ENCODE measurements at regions not wholly inside any gene's neighbourhood (a gene's known extent, or its start where the extent isn't known, plus 50 kb on each side); places are given as distances from the start of the nearest gene placed in this dataset.

DNA sequence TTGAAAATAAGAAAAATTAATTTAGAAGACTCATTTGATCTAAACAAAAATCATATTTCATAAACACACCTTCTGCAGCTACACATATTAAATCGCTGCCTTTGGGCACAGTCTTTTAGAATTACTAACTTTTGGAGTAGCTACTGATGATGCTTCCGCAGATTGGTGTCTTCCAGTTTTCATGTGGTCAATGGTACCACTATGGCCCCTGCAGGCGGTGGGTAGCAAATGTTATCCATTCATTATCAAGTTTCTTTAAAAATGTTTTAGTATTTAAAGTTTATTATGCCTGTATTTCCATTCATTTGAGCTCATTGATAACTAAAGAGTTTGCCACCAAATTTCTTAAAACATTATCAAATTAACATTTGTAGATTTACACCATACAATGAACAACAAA, 122.9 kb upstream of the GRAMD2B start:
- Histone ChIP-seq H3K4me3 (ENCODE audit: low read length) (no peak overlapping the region), H3K9me3 (ENCODE audit: control insufficient read depth in 1 of 2, insufficient read depth in 1 of 2, low read length in 2 of 2) (no peaks in the 10 kb centered on the region), H3K4me1 (ENCODE audit: insufficient read depth, low read length) (no peaks in the 10 kb centered on the region), H3K27ac (ENCODE audit: low read depth in 1 of 2, low read length in 2 of 2) (no peak overlapping the region), H3K27me3 (ENCODE audit: control insufficient read depth in 1 of 2, insufficient read depth in 2 of 2, low read length in 2 of 2) (peaks cover 0 to 5% of the 10 kb centered on the region in 2 experiments), H3K36me3 (ENCODE audit: insufficient read depth, low read length) (no peaks in the 10 kb centered on the region)
- no peak overlapping the region for H3K4me3 Mint-ChIP-seq
- H3K36me3 Mint-ChIP-seq (ENCODE audit: low read depth) = no peaks in the 10 kb centered on the region
- ChIA-PET POLR2A (no interaction called here), CTCF (no interaction called here)
- no peaks in the 10 kb centered on the region for H3K4me1 Mint-ChIP-seq (ENCODE audit: low read depth)
- no peaks in the 10 kb centered on the region for H3K9me3 Mint-ChIP-seq
- DNase-seq = no peak
- intact Hi-C loops (cut with DNase I, micrococcal nuclease) = no loop called here
- TF ChIP-seq CTCF (IDR thresholded peaks at IDR 0.05) = no peak
- peaks cover 26% of the 10 kb centered on the region for H3K27me3 Mint-ChIP-seq
- H3K27ac Mint-ChIP-seq = no peak overlapping the region
- ATAC-seq (ENCODE audit: poor library complexity) = no peak

DNA sequence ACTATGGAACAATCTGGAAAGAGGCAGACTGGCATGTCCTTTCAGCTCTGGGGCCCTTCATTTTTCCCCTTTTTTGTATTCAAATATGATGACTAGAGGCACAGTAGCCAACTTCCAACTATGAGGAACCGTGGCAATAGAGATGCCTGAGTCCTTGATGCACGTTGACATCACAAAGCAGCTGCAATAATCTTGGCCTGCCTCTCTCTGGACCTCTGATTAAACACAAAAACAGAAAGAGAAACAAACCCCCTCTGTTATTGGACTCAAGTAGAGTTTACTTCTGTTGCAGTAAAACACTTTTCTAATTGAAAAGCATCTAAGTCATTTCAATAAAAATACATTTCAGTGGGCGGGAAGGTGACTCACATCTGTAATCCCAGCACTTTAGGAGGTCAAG, 122.2 kb upstream of the GRAMD2B start:
- Mint-ChIP-seq H3K4me1 (ENCODE audit: low read depth) (no peaks in the 10 kb centered on the region), H3K27ac (no peak overlapping the region), H3K36me3 (ENCODE audit: low read depth) (no peaks in the 10 kb centered on the region), H3K9me3 (peaks cover 2% of the 10 kb centered on the region), H3K4me3 (no peak overlapping the region), H3K27me3 (peaks cover 30% of the 10 kb centered on the region)
- ChIA-PET POLR2A (no interaction called here), CTCF (no interaction called here)
- H3K4me1 ChIP-seq (ENCODE audit: insufficient read depth, low read length) = no peaks in the 10 kb centered on the region
- DNase-seq = no peak
- ATAC-seq (ENCODE audit: poor library complexity) = no peak
- peaks cover 0 to 6% of the 10 kb centered on the region in 2 experiments for H3K27me3 ChIP-seq (ENCODE audit: control insufficient read depth in 1 of 2, insufficient read depth in 2 of 2, low read length in 2 of 2)
- no peak for TF ChIP-seq CTCF (IDR thresholded peaks at IDR 0.05)
- no peaks in the 10 kb centered on the region for H3K9me3 ChIP-seq (ENCODE audit: control insufficient read depth in 1 of 2, insufficient read depth in 1 of 2, low read length in 2 of 2)
- no peaks in the 10 kb centered on the region for H3K36me3 ChIP-seq (ENCODE audit: insufficient read depth, low read length)
- intact Hi-C loops (cut with DNase I, micrococcal nuclease) = no loop called here
- no peak overlapping the region for H3K27ac ChIP-seq (ENCODE audit: low read depth in 1 of 2, low read length in 2 of 2)
- no peak overlapping the region for H3K4me3 ChIP-seq (ENCODE audit: low read length)

DNA sequence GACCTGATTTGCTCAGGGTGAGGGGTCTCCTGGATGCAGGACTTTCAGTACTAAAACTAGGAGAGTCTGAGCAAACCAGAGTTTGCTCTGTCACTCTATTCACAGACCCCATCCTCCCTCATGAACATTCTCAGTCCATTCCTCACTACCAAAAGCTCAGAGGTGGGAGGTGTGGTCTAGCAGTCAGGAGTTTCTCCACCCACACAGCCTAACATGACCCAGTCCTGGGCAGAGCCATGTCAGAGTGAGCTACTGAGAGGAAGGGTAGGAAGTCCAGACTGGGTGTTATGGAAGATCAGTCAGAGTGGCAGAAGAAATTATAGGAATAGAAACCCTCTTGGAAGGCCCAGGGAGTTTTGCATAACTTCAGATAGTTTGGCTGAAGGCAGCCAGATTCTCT, 113.3 kb upstream of the GRAMD2B start:
- Mint-ChIP-seq H3K36me3 (ENCODE audit: low read depth) (no peaks in the 10 kb centered on the region), H3K27me3 (peaks cover 34% of the 10 kb centered on the region), H3K9me3 (peaks cover 2% of the 10 kb centered on the region), H3K27ac (no peak overlapping the region), H3K4me3 (no peak overlapping the region), H3K4me1 (ENCODE audit: low read depth) (no peaks in the 10 kb centered on the region)
- Histone ChIP-seq H3K4me3 (ENCODE audit: low read length) (no peak overlapping the region), H3K4me1 (ENCODE audit: insufficient read depth, low read length) (no peaks in the 10 kb centered on the region), H3K9me3 (ENCODE audit: control insufficient read depth in 1 of 2, insufficient read depth in 1 of 2, low read length in 2 of 2) (no peaks in the 10 kb centered on the region), H3K36me3 (ENCODE audit: insufficient read depth, low read length) (no peaks in the 10 kb centered on the region), H3K27me3 (ENCODE audit: control insufficient read depth in 1 of 2, insufficient read depth in 2 of 2, low read length in 2 of 2) (peaks cover 0 to 2% of the 10 kb centered on the region in 2 experiments), H3K27ac (ENCODE audit: low read depth in 1 of 2, low read length in 2 of 2) (no peak overlapping the region)
- intact Hi-C loops (cut with DNase I, micrococcal nuclease) = no loop called here
- ATAC-seq (ENCODE audit: poor library complexity) = no peak
- TF ChIP-seq CTCF (IDR thresholded peaks at IDR 0.05) = no peak
- DNase-seq = no peak
- CTCF ChIA-PET = no interaction called here
- POLR2A ChIA-PET = no interaction called here

Data from CD4-positive, alpha-beta T cell (primary cell).